ENCODE measurements at regions not wholly inside any gene's neighbourhood (a gene's known extent, or its start where the extent isn't known, plus 50 kb on each side); places are given as distances from the start of the nearest gene placed in this dataset.
A peak's percentile ranks its signal among the peaks of the same experiment; 100 is the strongest.

- no peak for DNase-seq
Observed at GRCh38 chr16:49910541-49911071, 54.7 kb upstream of the ZNF423 start.

GRCh38 chr16:49911430-49911829, 55.5 kb upstream of the ZNF423 start:
- no peak for DNase-seq

GRCh38 chr16:49912721-49913120, 56.8 kb upstream of the ZNF423 start:
- no peak for DNase-seq

GRCh38 chr16:49913720-49914119, 57.8 kb upstream of the ZNF423 start:
- no peak for DNase-seq

- DNase-seq = no peak
Observed at GRCh38 chr16:49914657-49915056, 58.7 kb upstream of the ZNF423 start.

GRCh38 chr16:49918257-49918656, 62.3 kb upstream of the ZNF423 start:
- DNase-seq = no peak

- DNase-seq = no peak
Observed at GRCh38 chr16:49919327-49919726, 63.4 kb upstream of the ZNF423 start.

- DNase-seq = no peak
Observed at GRCh38 chr16:49920397-49920796, 64.5 kb upstream of the ZNF423 start.

GRCh38 chr16:49921106-49921505, 65.2 kb upstream of the ZNF423 start:
- no peak for DNase-seq

GRCh38 chr16:49921791-49922456, 66.0 kb upstream of the ZNF423 start:
- DNase-seq = peak; percentile 12

GRCh38 chr16:49923411-49923810, 67.5 kb upstream of the ZNF423 start:
- DNase-seq = no peak

GRCh38 chr16:49924078-49924477, 68.2 kb upstream of the ZNF423 start:
- DNase-seq = no peak

GRCh38 chr16:49926941-49927340, 71.0 kb upstream of the ZNF423 start:
- no peak for DNase-seq

GRCh38 chr16:49928176-49929041, 72.5 kb upstream of the ZNF423 start:
- DNase-seq = no peak

- DNase-seq = no peak
Observed at GRCh38 chr16:49929626-49930025, 73.7 kb upstream of the ZNF423 start.

GRCh38 chr16:49930841-49931240, 74.9 kb upstream of the ZNF423 start:
- no peak for DNase-seq

- DNase-seq = no peak
Observed at GRCh38 chr16:49931266-49931665, 75.4 kb upstream of the ZNF423 start.

GRCh38 chr16:49931916-49932315, 76.0 kb upstream of the ZNF423 start:
- no peak for DNase-seq

- no peak for DNase-seq
Observed at GRCh38 chr16:49932434-49932833, 76.5 kb upstream of the ZNF423 start.

- no peak for DNase-seq
Observed at GRCh38 chr16:49932946-49933345, 77.0 kb upstream of the ZNF423 start.

GRCh38 chr16:49936791-49937190, 80.9 kb upstream of the ZNF423 start:
- DNase-seq = no peak

GRCh38 chr16:49937886-49938285, 82.0 kb upstream of the ZNF423 start:
- no peak for DNase-seq

- no peak for DNase-seq
Observed at GRCh38 chr16:49939495-49939894, 83.6 kb upstream of the ZNF423 start.
